Endothelial cell (in vitro differentiated cells): ENCODE measurements at regions not wholly inside any gene's neighbourhood (a gene's known extent, or its start where the extent isn't known, plus 50 kb on each side); places are given as distances from the start of the nearest gene placed in this dataset.

Source experiments
- DNase-seq: peaks from one replicate; pipeline ENCODE4 v3.0.0; 2021; ENCODE audit warnings: low spot score
- H3K27ac Mint-ChIP-seq: one replicate; pipeline ENCODE4 v1.8.0; 2021; ENCODE audit warnings: mixed read lengths, inconsistent platforms; ENCODE audit not compliant: unreplicated experiment
- H3K27me3 Mint-ChIP-seq: one replicate; pipeline ENCODE4 v1.8.0; 2021; ENCODE audit warnings: mild to moderate bottlenecking, moderate library complexity, mixed read lengths, inconsistent platforms; ENCODE audit not compliant: unreplicated experiment
- H3K36me3 Mint-ChIP-seq: one replicate; pipeline ENCODE4 v1.8.0; 2021; ENCODE audit warnings: mild to moderate bottlenecking, low read depth, mixed read lengths, inconsistent platforms; ENCODE audit not compliant: unreplicated experiment
- H3K4me1 Mint-ChIP-seq: one replicate; pipeline ENCODE4 v1.8.0; 2021; ENCODE audit warnings: mild to moderate bottlenecking, mixed read lengths, inconsistent platforms; ENCODE audit not compliant: unreplicated experiment
- H3K4me3 Mint-ChIP-seq: one replicate; pipeline ENCODE4 v1.8.0; 2021; ENCODE audit warnings: mild to moderate bottlenecking, mixed read lengths, inconsistent platforms; ENCODE audit not compliant: unreplicated experiment
- H3K9me3 Mint-ChIP-seq: one replicate; pipeline ENCODE4 v1.8.0; 2021; ENCODE audit warnings: mixed read lengths, inconsistent platforms; ENCODE audit not compliant: unreplicated experiment
- CTCF ChIP-seq: fragments of 200-600 bp; sonication (generic); IDR thresholded peaks from one replicate; pipeline ENCODE4 v1.5.0; 2021; ENCODE audit warnings: antibody characterized with exemption; ENCODE audit not compliant: unreplicated experiment

GRCh38 chr16:61564716-61565115, 471.5 kb downstream of the CDH8 start:
- no peak overlapping the region for H3K4me3 Mint-ChIP-seq

GRCh38 chr16:61555718-61556441, 480.4 kb downstream of the CDH8 start:
- Mint-ChIP-seq H3K9me3 (no peaks in the 10 kb centered on the region), H3K27me3 (no peaks in the 10 kb centered on the region), H3K27ac (no peak overlapping the region), H3K4me3 (no peak overlapping the region), H3K36me3 (no peaks in the 10 kb centered on the region), H3K4me1 (no peaks in the 10 kb centered on the region)
- no peak for TF ChIP-seq CTCF
- DNase-seq, result no peak

More at GRCh38 chr16:61564716-61565115, 471.5 kb downstream of the CDH8 start:
- no peaks in the 10 kb centered on the region for H3K9me3 Mint-ChIP-seq
- H3K4me1 Mint-ChIP-seq, result no peaks in the 10 kb centered on the region
- H3K27me3 Mint-ChIP-seq, result no peaks in the 10 kb centered on the region
- no peak for TF ChIP-seq CTCF
- H3K36me3 Mint-ChIP-seq, result no peaks in the 10 kb centered on the region
- no peak overlapping the region for H3K27ac Mint-ChIP-seq
- no peak for DNase-seq

- H3K9me3 Mint-ChIP-seq, result no peaks in the 10 kb centered on the region
- no peak for DNase-seq
- H3K36me3 Mint-ChIP-seq, result no peaks in the 10 kb centered on the region
- no peaks in the 10 kb centered on the region for H3K27me3 Mint-ChIP-seq
- no peaks in the 10 kb centered on the region for H3K4me1 Mint-ChIP-seq
- H3K27ac Mint-ChIP-seq, result no peak overlapping the region
- no peak overlapping the region for H3K4me3 Mint-ChIP-seq
- no peak for TF ChIP-seq CTCF
These were observed 486.9 kb downstream of the CDH8 start for GRCh38 chr16:61549327-61549726.

- Mint-ChIP-seq H3K36me3 (no peaks in the 10 kb centered on the region), H3K27ac (no peak overlapping the region), H3K9me3 (no peaks in the 10 kb centered on the region), H3K27me3 (no peaks in the 10 kb centered on the region), H3K4me3 (no peak overlapping the region), H3K4me1 (peaks cover 5% of the 10 kb centered on the region)
- TF ChIP-seq CTCF, result no peak
- no peak for DNase-seq
These were observed 488.6 kb downstream of the CDH8 start for GRCh38 chr16:61547626-61548025.

- peaks cover 5% of the 10 kb centered on the region for H3K4me1 Mint-ChIP-seq
- DNase-seq, result no peak
- H3K9me3 Mint-ChIP-seq, result no peaks in the 10 kb centered on the region
- no peak overlapping the region for H3K27ac Mint-ChIP-seq
- TF ChIP-seq CTCF, result no peak
- H3K27me3 Mint-ChIP-seq, result no peaks in the 10 kb centered on the region
- no peak overlapping the region for H3K4me3 Mint-ChIP-seq
- H3K36me3 Mint-ChIP-seq, result no peaks in the 10 kb centered on the region
These were observed 492.1 kb downstream of the CDH8 start for GRCh38 chr16:61544165-61544564.
